Stimulated activated CD8-positive, alpha-beta memory T cell treated with anti-CD3 and anti-CD28 coated beads, Interleukin-4, amount 100 ng/mL, for 48 hours (primary cell): ENCODE measurements at regions not wholly inside any gene's neighbourhood (a gene's known extent, or its start where the extent isn't known, plus 50 kb on each side); places are given as distances from the start of the nearest gene placed in this dataset.

Experiments used
- DNase-seq: peaks from one replicate; pipeline ENCODE4 v3.0.0-alpha.2; 2020

DNA sequence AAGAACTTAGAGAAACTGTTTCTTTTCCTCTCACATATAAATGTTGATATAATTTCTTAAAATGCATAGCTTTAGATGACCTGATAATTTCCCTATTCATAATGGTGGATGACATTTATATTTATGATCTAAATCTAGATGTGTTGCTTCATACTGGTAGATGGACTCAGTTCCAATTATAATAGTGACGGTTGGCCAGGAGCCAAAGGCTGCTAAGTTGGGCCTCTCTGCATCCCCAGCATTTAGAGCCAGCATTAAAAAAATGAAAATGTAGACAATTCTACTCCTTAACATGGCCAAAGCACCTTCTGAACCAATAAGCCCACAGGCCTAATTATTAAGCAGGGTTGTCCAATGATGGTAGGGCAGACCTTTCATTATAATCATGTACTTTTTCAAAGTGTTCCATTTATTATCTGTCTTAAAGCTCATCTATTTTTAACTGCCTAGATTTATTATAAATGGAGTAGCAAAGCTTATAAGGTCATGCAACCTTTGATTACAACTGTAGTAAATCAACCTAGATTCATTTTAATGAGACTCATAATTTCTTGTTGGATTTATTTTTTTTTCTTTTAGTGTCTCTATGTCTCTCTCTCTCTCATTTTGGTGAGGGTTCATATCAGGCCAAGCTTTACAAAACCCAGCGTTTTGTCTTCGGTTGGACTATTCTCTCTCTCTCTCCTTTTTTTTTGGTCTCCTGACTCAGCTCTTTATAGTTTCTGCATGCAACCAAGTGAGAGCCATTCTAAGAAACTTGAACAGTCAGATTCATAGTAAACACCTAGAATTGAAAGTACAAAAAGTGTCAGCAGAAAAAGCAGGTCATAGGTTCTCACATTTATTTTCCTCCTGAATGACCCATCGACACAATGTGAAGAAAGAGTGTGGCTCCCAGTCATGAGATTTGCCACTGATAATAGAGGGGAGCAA is 2016.1 kb upstream of the PIK3C3 start:
- no peak for DNase-seq

DNA sequence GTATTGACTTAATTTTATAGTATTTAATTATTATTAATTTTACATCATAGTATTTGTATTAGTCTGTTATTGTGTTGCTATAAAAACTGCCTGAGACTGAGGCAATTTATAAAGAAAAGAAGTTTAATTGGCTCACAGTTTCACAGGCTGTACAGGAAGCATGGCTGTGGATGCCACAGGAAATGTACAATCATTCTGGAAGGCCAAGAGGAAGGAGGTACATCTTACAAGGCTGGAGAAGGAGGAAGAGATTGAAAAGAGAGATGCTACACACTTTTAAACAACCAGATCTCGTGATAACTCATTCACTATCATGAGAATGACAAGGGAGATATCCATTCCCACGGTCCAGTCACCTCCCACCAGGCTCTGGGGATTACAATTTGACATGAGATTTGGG is 2019.4 kb upstream of the PIK3C3 start:
- no peak for DNase-seq

- no peak for DNase-seq
Observed at GRCh38 chr18:39918847-39919246, 2036.2 kb upstream of the PIK3C3 start.

GRCh38 chr18:39913672-39914366 is 2041.2 kb upstream of the PIK3C3 start:
- no peak for DNase-seq

DNA sequence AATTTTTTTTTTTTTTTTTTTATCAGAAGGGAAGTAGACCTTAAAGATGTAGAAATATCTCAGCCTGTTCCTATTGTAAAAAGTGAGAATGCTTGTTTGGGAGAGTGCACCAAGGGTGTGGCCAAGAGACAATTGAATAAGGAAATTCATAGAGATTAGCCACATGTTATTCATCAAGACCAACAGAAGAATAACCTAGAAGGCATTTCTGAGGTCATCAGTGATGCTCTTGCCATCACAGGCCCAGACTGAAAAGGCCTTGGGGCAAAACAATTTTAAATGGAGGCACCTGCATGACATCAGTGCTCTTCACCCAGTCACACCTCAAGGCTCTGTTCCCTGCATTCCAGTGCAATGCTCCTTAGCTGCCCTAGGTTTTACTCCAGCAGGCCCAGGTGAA is 2043.3 kb upstream of the PIK3C3 start:
- no peak for DNase-seq

- no peak for DNase-seq
Observed at GRCh38 chr18:39909706-39910105, 2045.3 kb upstream of the PIK3C3 start.

- DNase-seq = no peak
Observed at GRCh38 chr18:39886136-39886535, 2068.9 kb upstream of the PIK3C3 start.

DNA sequence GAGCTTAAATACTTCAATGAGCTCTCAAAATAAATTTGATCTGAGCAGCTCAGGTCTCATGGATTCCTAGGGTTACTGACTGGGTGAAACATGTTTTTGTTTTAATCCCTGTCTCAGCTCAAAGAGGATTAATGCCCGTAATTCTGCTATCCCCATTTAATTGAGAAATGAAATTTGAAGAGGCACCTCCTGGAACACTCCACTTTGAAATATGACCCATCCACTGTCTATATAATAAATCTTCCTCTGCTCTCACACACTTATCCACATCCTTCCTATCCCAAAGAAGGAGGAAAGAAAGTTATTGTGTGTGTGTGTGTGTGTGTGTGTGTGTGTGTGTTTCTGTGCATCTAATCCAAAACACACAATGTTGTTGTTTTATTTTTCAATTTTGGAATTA is 2082.4 kb upstream of the PIK3C3 start:
- no peak for DNase-seq

DNA sequence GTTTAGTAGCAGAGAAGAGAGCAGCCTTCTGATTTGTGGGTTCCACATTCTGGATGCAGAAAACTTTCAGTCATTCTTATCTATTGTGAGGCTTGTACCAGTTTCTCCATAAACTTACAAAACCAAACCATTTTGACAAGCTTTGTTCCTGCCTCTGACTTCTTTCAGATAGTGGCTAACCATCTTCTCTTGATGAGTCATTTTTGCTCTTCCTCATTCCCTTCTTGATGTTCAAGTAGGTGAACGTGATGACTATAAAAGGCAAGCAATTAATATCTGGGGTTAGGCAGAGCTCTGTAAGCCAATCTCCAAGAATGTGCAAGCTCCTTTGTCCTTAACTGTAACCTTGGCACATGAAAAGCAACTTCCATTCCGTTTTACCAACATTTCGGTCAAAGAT is 2083.1 kb upstream of the PIK3C3 start:
- DNase-seq = no peak

GRCh38 chr18:39870591-39870990 is 2084.4 kb upstream of the PIK3C3 start:
- no peak for DNase-seq

- no peak for DNase-seq
Observed at GRCh38 chr18:39863916-39864315, 2091.1 kb upstream of the PIK3C3 start.

DNA sequence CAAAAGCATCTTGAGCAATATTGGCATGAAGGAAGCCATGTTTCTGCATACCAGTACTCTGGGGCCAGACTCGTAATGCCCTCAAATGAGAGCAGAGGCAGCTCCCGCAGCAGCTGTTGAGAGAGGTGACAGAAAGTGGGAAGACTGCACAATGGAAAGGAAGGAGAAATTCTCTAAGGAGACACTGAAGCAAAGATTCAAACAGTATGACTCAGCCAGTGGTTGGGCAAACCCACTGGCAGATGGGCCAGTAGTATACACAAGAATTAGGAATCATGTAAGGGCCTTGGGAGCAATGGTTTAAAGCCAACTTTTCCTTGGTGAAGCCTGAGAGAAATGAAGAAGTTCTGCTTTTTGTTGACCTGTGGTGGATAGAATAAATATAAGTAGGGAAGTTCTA is 2092.7 kb upstream of the PIK3C3 start:
- no peak for DNase-seq

DNA sequence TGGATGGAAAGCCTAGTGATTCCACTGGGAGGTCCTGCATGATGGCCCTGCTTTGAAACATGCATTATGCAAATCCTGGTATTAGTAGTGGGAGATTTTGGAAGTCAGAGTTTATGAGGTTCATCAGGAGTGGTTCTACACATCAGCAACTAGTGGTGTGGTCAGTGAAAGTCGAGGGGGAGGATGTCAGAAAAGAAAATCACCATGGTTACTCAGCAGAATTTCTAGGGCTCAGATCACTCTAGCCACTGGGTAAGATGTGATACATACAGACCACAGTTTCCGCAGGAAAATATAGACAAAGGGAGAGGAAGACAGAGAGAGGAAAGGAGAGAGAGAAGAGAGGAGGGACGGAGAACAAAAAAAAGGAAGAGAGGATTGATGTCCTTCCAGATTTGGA is 2100.7 kb upstream of the PIK3C3 start:
- DNase-seq = no peak

GRCh38 chr18:39846265-39846664 is 2108.8 kb upstream of the PIK3C3 start:
- no peak for DNase-seq

DNA sequence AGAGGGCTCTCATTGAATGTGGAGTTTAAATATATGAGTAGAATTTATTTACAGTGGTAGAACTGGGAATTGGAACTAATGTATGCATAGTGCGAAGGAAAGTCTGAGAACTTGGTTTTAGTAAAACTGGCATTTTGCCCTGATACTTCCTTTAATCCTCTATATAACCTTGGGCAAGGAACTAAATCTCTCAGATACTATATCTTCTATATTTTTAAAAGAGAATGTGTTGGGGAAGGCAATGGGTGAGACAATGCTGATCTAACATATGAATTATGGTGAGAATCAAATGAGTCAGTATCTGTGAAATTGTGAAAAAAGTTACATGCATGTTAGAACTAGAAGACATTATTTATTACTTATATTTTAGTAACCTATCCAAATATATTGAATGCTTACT is 2109.4 kb upstream of the PIK3C3 start:
- DNase-seq = no peak

GRCh38 chr18:39845106-39845505 is 2109.9 kb upstream of the PIK3C3 start:
- DNase-seq = no peak

DNA sequence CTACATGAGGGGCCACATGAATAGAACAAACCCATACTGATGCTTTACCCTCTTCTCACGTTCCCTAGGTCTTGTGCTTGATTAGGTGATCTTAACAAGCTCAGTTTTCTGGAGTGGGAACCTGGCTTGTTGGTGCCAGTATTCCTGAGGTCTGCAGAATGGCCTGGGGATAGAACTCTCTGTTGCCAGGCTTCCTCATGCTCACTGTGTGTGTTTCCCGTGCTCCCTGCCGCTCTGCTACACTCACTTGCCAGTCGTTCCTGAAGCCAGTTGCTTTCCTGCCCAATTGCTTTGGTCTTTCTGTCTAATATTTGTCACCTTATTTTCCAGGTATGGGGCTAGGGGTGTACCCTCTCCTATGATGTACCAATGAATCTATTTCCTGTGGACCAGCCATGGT is 2111.5 kb upstream of the PIK3C3 start:
- no peak for DNase-seq

GRCh38 chr18:39842366-39842914 is 2112.6 kb upstream of the PIK3C3 start:
- no peak for DNase-seq

DNA sequence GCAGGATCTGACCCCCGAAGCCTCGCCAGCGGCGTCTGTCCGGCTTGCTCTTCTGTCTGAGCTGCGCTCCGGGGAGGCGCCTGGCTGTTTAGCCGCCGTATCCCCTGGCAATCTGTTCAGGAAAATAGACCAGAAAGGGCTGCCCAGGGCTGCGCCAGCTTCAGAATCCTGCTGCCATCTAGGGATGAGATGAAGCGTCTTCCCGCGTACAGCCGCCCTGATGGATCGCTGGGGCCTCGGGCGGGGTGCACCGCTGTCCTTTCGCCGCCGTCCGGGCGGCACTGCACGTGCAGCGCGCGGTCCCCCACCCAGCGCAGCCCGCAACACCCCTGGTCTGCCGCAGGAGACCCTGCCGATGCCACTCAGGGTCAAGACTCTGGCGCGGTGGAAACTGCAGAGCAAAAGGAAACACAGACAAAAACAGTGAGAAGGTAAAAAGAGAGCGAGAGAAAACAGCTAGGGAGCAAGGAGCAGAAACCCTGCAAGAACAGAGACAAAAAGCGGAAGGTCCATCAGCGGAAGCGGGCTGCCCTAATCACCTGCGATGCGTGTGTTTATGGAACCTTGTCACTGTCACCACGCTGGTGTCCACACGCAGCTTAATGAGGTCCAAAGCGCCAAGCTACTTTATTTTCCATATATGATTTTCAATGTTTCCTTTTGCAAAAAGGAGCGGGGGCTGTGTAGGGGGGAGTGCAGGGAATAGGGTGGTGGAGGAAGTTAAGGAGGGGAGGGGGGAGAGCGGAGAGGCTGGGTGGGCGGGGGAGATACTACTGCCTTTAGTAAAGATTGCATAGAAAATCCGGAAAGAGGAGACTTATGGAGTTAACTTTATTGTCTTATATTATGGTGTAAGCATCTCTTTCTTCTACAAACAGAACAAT is 2113.3 kb upstream of the PIK3C3 start:
- DNase-seq = no peak

GRCh38 chr18:39840856-39841481 is 2114.1 kb upstream of the PIK3C3 start:
- DNase-seq = no peak

GRCh38 chr18:39840406-39840805 is 2114.6 kb upstream of the PIK3C3 start:
- no peak for DNase-seq

DNA sequence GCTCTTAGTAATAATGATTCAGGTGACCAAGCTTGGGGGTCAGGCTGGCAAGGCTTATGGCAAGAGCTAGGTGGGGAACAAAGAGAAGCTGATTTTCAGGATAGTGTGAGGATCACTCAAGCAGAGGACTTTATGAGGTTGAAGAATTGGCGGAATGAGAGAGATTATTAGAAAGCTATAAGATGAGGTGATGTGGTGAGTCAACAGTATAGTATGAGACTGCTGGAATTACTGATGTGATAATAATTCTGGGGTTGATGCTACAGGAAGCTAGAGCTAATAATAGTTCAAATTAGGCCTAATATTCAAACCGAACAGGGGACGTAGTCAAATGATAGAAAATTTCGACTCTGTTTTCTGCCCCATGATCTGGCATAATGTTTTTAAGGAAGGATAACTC is 2115.3 kb upstream of the PIK3C3 start:
- DNase-seq = no peak

GRCh38 chr18:39838831-39839230 is 2116.2 kb upstream of the PIK3C3 start:
- DNase-seq = no peak
